GM12878 (cell line): ENCODE measurements at regions not wholly inside any gene's neighbourhood (a gene's known extent, or its start where the extent isn't known, plus 50 kb on each side); places are given as distances from the start of the nearest gene placed in this dataset.

Experiments
- ATAC-seq: fragments of 200-7000 bp; cut with Tn5 transposase; 3 replicates; pipeline ENCODE4 v1.9.1; 2020; ENCODE audit warnings: mild to moderate bottlenecking, moderate library complexity
- BruUV-seq: library from RNA; stranded (reverse); fragments of 400-500 nt; replicated peaks from 2 replicates; lab custom pipeline; 2021; lab: Mats Ljungman, UMichigan
- CTCF ChIA-PET: fragments of 300-600 bp; sonication (Branson Sonifier 250); formaldehyde crosslinking; extraction: SDS; loops from one replicate; lab custom pipeline; 2021; ENCODE audit warnings: inconsistent platforms; lab: Yijun Ruan, JAX
- POLR2A ChIA-PET: fragments of 350-600 bp; formaldehyde crosslinking; extraction: SDS; loops from one replicate; lab custom pipeline; 2021; ENCODE audit warnings: inconsistent platforms; lab: Charles Lee
- RAD21 ChIA-PET: fragments of 300-600 bp; sonication (Branson Sonifier 250); formaldehyde crosslinking; loops from one replicate; lab custom pipeline; 2023; ENCODE audit warnings: antibody characterized with exemption; ENCODE audit not compliant: unreplicated experiment; lab: Charles Lee
- SMC1A ChIA-PET: fragments of 300-600 bp; sonication (Branson Sonifier 250); formaldehyde crosslinking; loops from one replicate; lab custom pipeline; 2023; ENCODE audit not compliant: unreplicated experiment, uncharacterized antibody; lab: Charles Lee
- DNase-seq: peaks from one replicate; pipeline ENCODE4 v3.0.0-alpha.2; 2011; ENCODE audit warnings: low read depth, low spot score
- FAIRE-seq: peaks from 3 replicates; lab custom pipeline; 2011; peaks lifted over from hg19 to GRCh38; lab: Jason Lieb, UNC
- H2AFZ ChIP-seq: 2 replicates; pipeline ENCODE4 v1.6.0; 2011; ENCODE audit warnings: low read depth, low read length, control low read depth; ENCODE audit not compliant: control insufficient read depth
- H3K27ac ChIP-seq: 2 replicates; pipeline ENCODE4 v1.5.1; 2011; ENCODE audit warnings: control low read depth; ENCODE audit not compliant: control insufficient read depth, insufficient read depth
- H3K27me3 ChIP-seq, 2 experiments: replicated peaks in 1 of 2; 2 replicates each; pipeline versions ENCODE4 v1.6.0 to v1.6.1; 2011; ENCODE audit warnings: low read length in 1 of 2; ENCODE audit not compliant: control insufficient read depth in 2 of 2, insufficient read depth in 2 of 2
- H3K36me3 ChIP-seq, 2 experiments: 2 replicates each; pipeline ENCODE4 v1.5.1; 2011; ENCODE audit warnings: low read length in 1 of 2; ENCODE audit not compliant: control insufficient read depth in 2 of 2, insufficient read depth in 2 of 2
- H3K4me1 ChIP-seq: 2 replicates; pipeline ENCODE4 v1.6.1; 2011; ENCODE audit warnings: mild to moderate bottlenecking, low read length, moderate library complexity, mixed read lengths; ENCODE audit not compliant: control insufficient read depth, insufficient read depth
- H3K4me2 ChIP-seq: 2 replicates; pipeline ENCODE4 v1.6.0; 2011; ENCODE audit warnings: control low read depth; ENCODE audit not compliant: control insufficient read depth, insufficient read depth
- H3K4me3 ChIP-seq: fragments of 200-600 bp; sonication (generic); 2 replicates; pipeline ENCODE4 v1.5.1; 2016
- H3K79me2 ChIP-seq: 2 replicates; pipeline ENCODE4 v1.6.0; 2011; ENCODE audit warnings: low read length; ENCODE audit not compliant: control insufficient read depth, insufficient read depth
- H3K9ac ChIP-seq: 2 replicates; pipeline ENCODE4 v1.8.0; 2011; ENCODE audit warnings: low read length, control low read depth, mixed read lengths; ENCODE audit not compliant: control insufficient read depth, insufficient read depth
- H3K9me3 ChIP-seq: replicated peaks from 3 replicates; pipeline ENCODE4 v1.5.1; 2011; ENCODE audit warnings: mild to moderate bottlenecking, low read length; ENCODE audit not compliant: control insufficient read depth, insufficient read depth
- H4K20me1 ChIP-seq: 2 replicates; pipeline ENCODE4 v1.6.0; 2011; ENCODE audit not compliant: control insufficient read depth, insufficient read depth
- ATF7 ChIP-seq: fragments of 450-650 bp; IDR thresholded peaks from 2 replicates; pipeline ENCODE4 v1.6.1; 2016; ENCODE audit warnings: low read depth, mild to moderate bottlenecking
- BHLHE40 ChIP-seq, 2 experiments: fragments of 450-650 bp in 1 of 2; IDR thresholded peaks; 2 replicates each; pipeline ENCODE4 v1.6.1; 2011 to 2017; ENCODE audit warnings: low read depth in 2 of 2, borderline replicate concordance in 1 of 2, improper control_type of control experiment in 1 of 2, low read length in 1 of 2, mild to moderate bottlenecking in 1 of 2
- CEBPZ ChIP-seq: fragments of 150-350 bp; IDR thresholded peaks from 2 replicates; pipeline ENCODE4 v1.6.1; 2016; ENCODE audit warnings: low read depth, low read length
- CHD1 ChIP-seq: IDR thresholded peaks from 2 replicates; pipeline ENCODE4 v1.6.1; 2012; ENCODE audit warnings: low read depth, low read length, improper control_type of control experiment
- CHD2 ChIP-seq: IDR thresholded peaks from 2 replicates; pipeline ENCODE4 v1.6.1; 2011; ENCODE audit warnings: low read depth, low read length, improper control_type of control experiment, borderline replicate concordance
- CREM ChIP-seq: IDR thresholded peaks from 2 replicates; pipeline ENCODE4 v1.6.1; 2014; ENCODE audit warnings: antibody characterized with exemption, low read depth
- FOXK2 ChIP-seq: fragments of 450-650 bp; IDR thresholded peaks from 2 replicates; pipeline ENCODE4 v1.6.1; 2017; ENCODE audit warnings: mild to moderate bottlenecking, moderate library complexity
- IRF3 ChIP-seq: fragments of 450-650 bp; IDR thresholded peaks from 2 replicates; pipeline ENCODE4 v1.6.1; 2014; ENCODE audit warnings: mild to moderate bottlenecking
- IRF4 ChIP-seq: IDR thresholded peaks from 2 replicates; pipeline ENCODE4 v1.6.1; 2011; ENCODE audit warnings: low read depth, low read length
- MYB ChIP-seq: fragments of 150-350 bp; IDR thresholded peaks from 2 replicates; pipeline ENCODE4 v1.6.1; 2014; ENCODE audit warnings: mild to moderate bottlenecking, low read depth, low read length, borderline replicate concordance
- MYC ChIP-seq: IDR thresholded peaks from 2 replicates; pipeline ENCODE4 v1.6.1; 2011; ENCODE audit warnings: mild to moderate bottlenecking, low read length, moderate library complexity, inconsistent platforms; ENCODE audit not compliant: insufficient read depth, insufficient replicate concordance, insufficient read length, severe bottlenecking
- PAX8 ChIP-seq: fragments of 450-650 bp; IDR thresholded peaks from 2 replicates; pipeline ENCODE4 v1.6.1; 2017; ENCODE audit warnings: mild to moderate bottlenecking, moderate library complexity
- POLR2A ChIP-seq: IDR thresholded peaks from 2 replicates; pipeline ENCODE4 v1.6.1; 2011; ENCODE audit warnings: low read depth, mild to moderate bottlenecking, low read length
- POLR2AphosphoS5 ChIP-seq: IDR thresholded peaks from 2 replicates; pipeline ENCODE4 v1.6.1; 2011; ENCODE audit warnings: mild to moderate bottlenecking, low read length, inconsistent platforms
- STAT3 ChIP-seq: IDR thresholded peaks from 2 replicates; pipeline ENCODE4 v1.6.1; 2011; ENCODE audit warnings: low read depth, low read length, improper control_type of control experiment
- TAF1 ChIP-seq: IDR thresholded peaks from 2 replicates; pipeline ENCODE4 v1.6.1; 2011; ENCODE audit warnings: mild to moderate bottlenecking, low read depth, low read length, borderline replicate concordance
- TCF3 ChIP-seq: IDR thresholded peaks from 2 replicates; pipeline ENCODE4 v1.6.1; 2012; ENCODE audit warnings: low read depth, mild to moderate bottlenecking, low read length, borderline replicate concordance; ENCODE audit not compliant: insufficient read depth
- WGBS: methylation state at CpG from one replicate; pipeline ENCODE4 v1.1.6; 2016; ENCODE audit warnings: low lambda C conversion rate; ENCODE audit not compliant: insufficient replicate concordance, insufficient coverage; ENCODE audit errors: missing lambda C conversion rate; 5-methylcytosine and 5-hydroxymethylcytosine counted together
- in situ Hi-C: fragments of 300-500 bp; cut with MboI; formaldehyde crosslinking; loops from 9 replicates; pipeline ENCODE4 v1.14.3; 2018; ENCODE audit warnings: mixed read lengths
- intact Hi-C: fragments of 100-400 bp; cut with micrococcal nuclease; formaldehyde crosslinking; loops from one replicate; pipeline ENCODE4 v1.14.2; 2022; ENCODE audit not compliant: unreplicated experiment

- no peak overlapping the region for H2AFZ ChIP-seq
- no peaks in the 10 kb centered on the region for H3K36me3 ChIP-seq
- SMC1A ChIA-PET = no interaction called here
- no peaks in the 10 kb centered on the region for H3K4me1 ChIP-seq
- ATAC-seq (no peak), FAIRE-seq (no peak), DNase-seq (no peak)
- no peak overlapping the region for H3K4me2 ChIP-seq
- H3K27ac ChIP-seq = no peak overlapping the region
- no peaks in the 10 kb centered on the region; the same call in 2 of the 3 replicates for H3K9me3 ChIP-seq
- RAD21 ChIA-PET = no interaction called here
- H3K27me3 ChIP-seq = no peaks in the 10 kb centered on the region
- TF ChIP-seq MYB = no peak
- TF ChIP-seq CREM = no peak
- TF ChIP-seq FOXK2 = no peak
- no peak for TF ChIP-seq CEBPZ
- no peak for TF ChIP-seq PAX8
- intact Hi-C loops = no loop called here
- BruUV-seq = no TSS peak
- H4K20me1 ChIP-seq = no peaks in the 10 kb centered on the region
- H3K9ac ChIP-seq = no peak overlapping the region
- CTCF ChIA-PET = no interaction called here
- POLR2A ChIA-PET = no interaction called here
- no peaks in the 10 kb centered on the region for H3K79me2 ChIP-seq
- H3K4me3 ChIP-seq = no peak overlapping the region
- in situ Hi-C loops = no loop called here
These were observed 827.6 kb downstream of the DACH1 start for GRCh38 chr13:71039440-71039839.

- POLR2A ChIA-PET = no interaction called here
- H3K4me2 ChIP-seq = no peak overlapping the region
- FAIRE-seq = no peak
- no peak for DNase-seq
- CTCF ChIA-PET = interaction anchor here (1.1 kb wide), 1 partner anchor 34 kb away, joined by 3 read pairs; no protein-coding TSS in a partner anchor
- no peaks in the 10 kb centered on the region for H3K27me3 ChIP-seq
- intact Hi-C loops (no loop called here), in situ Hi-C loops (no loop called here)
- BruUV-seq = no TSS peak
- no peaks in the 10 kb centered on the region for H3K79me2 ChIP-seq
- no peak overlapping the region for H3K9ac ChIP-seq
- H3K9me3 ChIP-seq = no peaks in the 10 kb centered on the region; the same call in 2 of the 3 replicates
- no peak overlapping the region for H3K27ac ChIP-seq
- no peak for ATAC-seq
- no peaks in the 10 kb centered on the region for H3K36me3 ChIP-seq
- SMC1A ChIA-PET = no interaction called here
- H3K4me3 ChIP-seq = no peak overlapping the region
- no peaks in the 10 kb centered on the region for H3K4me1 ChIP-seq
- RAD21 ChIA-PET = no interaction called here
- H4K20me1 ChIP-seq = no peaks in the 10 kb centered on the region
- WGBS = 20% methylated on average over 4 of the region's 4 CpGs
- no peak overlapping the region for H2AFZ ChIP-seq
- TF ChIP-seq IRF4 (no peak), STAT3 (no peak), ATF7 (no peak), IRF3 (no peak), CHD1 (no peak), POLR2AphosphoS5 (no peak), POLR2A (no peak), TCF3 (no peak), MYC (no peak), TAF1 (no peak), CHD2 (no peak), BHLHE40 (IDR thresholded peaks at IDR 0.05; ENCODE audit: borderline replicate concordance in 1 of 2, low read depth in 2 of 2, low read length in 1 of 2) (no peak)
These were observed 833.0 kb downstream of the DACH1 start for GRCh38 chr13:71034018-71034417.
